Heart left ventricle (tissue), 13 donors: ENCODE measurements at regions not wholly inside any gene's neighbourhood (a gene's known extent, or its start where the extent isn't known, plus 50 kb on each side); places are given as distances from the start of the nearest gene placed in this dataset.

ENCODE experiments used
- POLR2A ChIP-seq, 2 donors: fragments of 450-650 bp; IDR thresholded peaks; one replicate each; pipeline ENCODE4 v1.6.1; 2017; ENCODE audit warnings: antibody characterized with exemption in 2 of 2, mild to moderate bottlenecking in 2 of 2, moderate library complexity in 2 of 2
- TF ChIP-seq, protein P1 (sequence below), 12 donors: fragments of 200-600 bp; sonication (generic) in 4 of 12; IDR thresholded peaks; one replicate each; pipeline versions ENCODE4 v1.5.0 to v1.8.0; 2018 to 2022; ENCODE audit warnings: antibody characterized with exemption in 12 of 12, mild to moderate bottlenecking in 5 of 12
- donor health status: ischemic (EF 13 %, LVEDD 7.1; RV severe dilation, severe dysfunction).
- donor health status: DM: no; HTN: yes; CAD: no.
- donor health status: DM: no; HTN: no; CAD: no.
- donor health status: ischemic (EF 25% LVEDD 6.9; RV normal size, moderate dysfunction).
- donor health status: ischemic (EF 25% LVEDD 5.7; RV mildly dilated, moderate dysfunction).
- donor health status: ischemic (EF 35%, LVEDD 5.7; RV mildly dilated, moderate dysfunction).
- donor health status: nonischemic (EF 11% LVEDD 7.7; RV severe dilation, severe dysfunction).
- donor health status: DM: yes; HTN: yes; CAD: no.
- donor health status: PGD.
- donor health status: ischemic (EF 29% LVEDD 5.4; RV normal size, mild dysfunction).
- donor health status: nonischemic (EF 23%, LVEDD 6.1; RV moderate dilation, normal function).

DNA sequence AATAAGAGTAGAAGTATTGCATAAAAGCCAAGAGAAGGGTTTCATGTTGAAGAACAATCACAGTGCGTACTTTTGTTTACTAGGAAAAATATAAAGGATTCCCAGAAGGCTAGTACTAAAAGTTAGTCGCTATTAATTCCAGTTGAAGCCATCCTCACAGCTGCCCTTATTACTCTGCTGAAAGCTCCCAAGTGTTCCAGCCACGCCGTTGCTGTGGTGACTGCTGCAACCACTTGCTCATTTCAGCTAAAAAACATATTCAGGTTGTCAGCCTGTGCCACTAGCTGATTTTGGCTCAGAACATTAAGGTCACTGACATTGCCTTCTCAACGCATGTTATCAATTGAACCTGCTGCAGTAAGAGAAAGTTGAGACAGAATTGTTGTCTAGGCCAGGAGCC is 87.1 kb upstream of the FNDC3A start:
- TF ChIP-seq, protein P1, sequence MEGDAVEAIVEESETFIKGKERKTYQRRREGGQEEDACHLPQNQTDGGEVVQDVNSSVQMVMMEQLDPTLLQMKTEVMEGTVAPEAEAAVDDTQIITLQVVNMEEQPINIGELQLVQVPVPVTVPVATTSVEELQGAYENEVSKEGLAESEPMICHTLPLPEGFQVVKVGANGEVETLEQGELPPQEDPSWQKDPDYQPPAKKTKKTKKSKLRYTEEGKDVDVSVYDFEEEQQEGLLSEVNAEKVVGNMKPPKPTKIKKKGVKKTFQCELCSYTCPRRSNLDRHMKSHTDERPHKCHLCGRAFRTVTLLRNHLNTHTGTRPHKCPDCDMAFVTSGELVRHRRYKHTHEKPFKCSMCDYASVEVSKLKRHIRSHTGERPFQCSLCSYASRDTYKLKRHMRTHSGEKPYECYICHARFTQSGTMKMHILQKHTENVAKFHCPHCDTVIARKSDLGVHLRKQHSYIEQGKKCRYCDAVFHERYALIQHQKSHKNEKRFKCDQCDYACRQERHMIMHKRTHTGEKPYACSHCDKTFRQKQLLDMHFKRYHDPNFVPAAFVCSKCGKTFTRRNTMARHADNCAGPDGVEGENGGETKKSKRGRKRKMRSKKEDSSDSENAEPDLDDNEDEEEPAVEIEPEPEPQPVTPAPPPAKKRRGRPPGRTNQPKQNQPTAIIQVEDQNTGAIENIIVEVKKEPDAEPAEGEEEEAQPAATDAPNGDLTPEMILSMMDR (IDR thresholded peaks at IDR 0.05), result no peak
- TF ChIP-seq POLR2A (IDR thresholded peaks at IDR 0.05), result no peak
